Lung (tissue), 11 donors: ENCODE measurements at regions not wholly inside any gene's neighbourhood (a gene's known extent, or its start where the extent isn't known, plus 50 kb on each side); places are given as distances from the start of the nearest gene placed in this dataset.

Experiments used
- ATAC-seq: fragments of 200-7000 bp; cut with Tn5 transposase; one replicate; pipeline ENCODE4 v1.9.1; 2020; ENCODE audit warnings: moderate number of reproducible peaks; ENCODE audit not compliant: insufficient read depth, low FRiP score
- DNase-seq, 3 donors: peaks; one replicate each; pipeline ENCODE4 v3.0.0-alpha.2; 2013 to 2017
- H3K27ac ChIP-seq, 2 donors: one replicate each; pipeline ENCODE4 v1.5.1; 2013; ENCODE audit warnings: mild to moderate bottlenecking in 2 of 2, moderate library complexity in 2 of 2, control low read depth in 1 of 2, inconsistent platforms in 1 of 2, low read depth in 1 of 2, low read length in 1 of 2
- H3K27me3 ChIP-seq, 3 donors: one replicate each; pipeline ENCODE4 v1.5.1; 2013; ENCODE audit warnings: low read length in 2 of 3; ENCODE audit not compliant: control insufficient read depth in 3 of 3, insufficient read depth in 3 of 3
- H3K36me3 ChIP-seq, 4 donors: one replicate each; pipeline ENCODE4 v1.5.1; 2013; ENCODE audit warnings: low read length in 4 of 4, mild to moderate bottlenecking in 1 of 4, moderate library complexity in 1 of 4; ENCODE audit not compliant: control insufficient read depth in 4 of 4, insufficient read depth in 4 of 4
- H3K4me1 ChIP-seq, 5 donors: one replicate each; pipeline ENCODE4 v1.5.1; 2013; ENCODE audit warnings: low read length in 5 of 5, mild to moderate bottlenecking in 2 of 5, moderate library complexity in 1 of 5; ENCODE audit not compliant: control insufficient read depth in 5 of 5, insufficient read depth in 5 of 5
- H3K4me3 ChIP-seq: one replicate; pipeline ENCODE4 v1.5.1; 2013; ENCODE audit warnings: mild to moderate bottlenecking, control low read depth, moderate library complexity
- H3K9ac ChIP-seq, 2 donors: one replicate each; pipeline ENCODE4 v1.5.1; 2013; ENCODE audit warnings: low read length in 2 of 2, control low read depth in 1 of 2; ENCODE audit not compliant: insufficient read depth in 1 of 2
- H3K9me3 ChIP-seq, 4 donors: one replicate each; pipeline ENCODE4 v1.5.1; 2013; ENCODE audit warnings: low read length in 3 of 4, mild to moderate bottlenecking in 1 of 4, moderate library complexity in 1 of 4; ENCODE audit not compliant: control insufficient read depth in 4 of 4, insufficient read depth in 3 of 4
- CTCF ChIP-seq: IDR thresholded peaks from 2 replicates; pipeline ENCODE4 v1.5.1; 2012; ENCODE audit warnings: mild to moderate bottlenecking; ENCODE audit errors: control extremely low read depth, extremely low read depth
- WGBS, 2 donors: extraction: QIAGEN DNeasy Blood & Tissue Kit; methylation state at CpG; one replicate each; pipeline ENCODE4 v1.1.7; 2013; 5-methylcytosine and 5-hydroxymethylcytosine counted together
- donor health status: control.
- donor health status: control.
- donor health status: Bipolar disorder and iron deficiency.
- donor health status: healthy.
- donor health status: DM: yes; HTN: yes; CAD: no.

- no peak for DNase-seq
- WGBS, 2 donors: 80 to 87% methylated on average over 7 of the region's 7 CpGs
- ATAC-seq: no peak
These were observed 164.3 kb downstream of the ENC1 start for GRCh38 chr5:74476046-74476818.

GRCh38 chr5:74471875-74472274 lies 168.7 kb downstream of the ENC1 start:
- no peak for TF ChIP-seq CTCF
- H3K9me3 ChIP-seq: no peaks in the 10 kb centered on the region
- H3K36me3 ChIP-seq: no peaks in the 10 kb centered on the region
- H3K27ac ChIP-seq: no peak overlapping the region
- H3K27me3 ChIP-seq: no peaks in the 10 kb centered on the region
- H3K4me1 ChIP-seq: no peaks in the 10 kb centered on the region
- H3K9ac ChIP-seq: no peak overlapping the region
- H3K4me3 ChIP-seq: no peak overlapping the region
- ATAC-seq (no peak), DNase-seq (no peak)
- WGBS, 2 donors: 73 to 90% methylated on average over 2 of the region's 2 CpGs

More at GRCh38 chr5:74476046-74476818, 164.3 kb downstream of the ENC1 start:
- H3K36me3 ChIP-seq: no peaks in the 10 kb centered on the region
- no peak overlapping the region for H3K27ac ChIP-seq
- no peak for TF ChIP-seq CTCF
- H3K4me3 ChIP-seq: no peak overlapping the region
- no peaks in the 10 kb centered on the region for H3K9me3 ChIP-seq
- no peak overlapping the region for H3K9ac ChIP-seq
- no peaks in the 10 kb centered on the region for H3K27me3 ChIP-seq
- H3K4me1 ChIP-seq: peaks cover 0 to 6% (median 0%) of the 10 kb centered on the region in 5 donors

GRCh38 chr5:74469234-74469994 lies 171.1 kb downstream of the ENC1 start:
- Histone ChIP-seq H3K36me3 (no peaks in the 10 kb centered on the region), H3K27me3 (no peaks in the 10 kb centered on the region), H3K4me3 (no peak overlapping the region), H3K4me1 (peaks cover 0 to 5% (median 0%) of the 10 kb centered on the region in 5 donors), H3K9me3 (no peaks in the 10 kb centered on the region), H3K27ac (no peak overlapping the region), H3K9ac (no peak overlapping the region)
- DNase-seq (no peak), ATAC-seq (no peak)
- no peak for TF ChIP-seq CTCF
- 78 to 86% methylated on average over 8 of the region's 8 CpGs for WGBS, 2 donors
